Lower leg skin (tissue), 4 donors: ENCODE measurements at regions not wholly inside any gene's neighbourhood (a gene's known extent, or its start where the extent isn't known, plus 50 kb on each side); places are given as distances from the start of the nearest gene placed in this dataset.
"Not testable (repeated sequence)": the region's sequence is repeated elsewhere in the genome, so short reads cannot be mapped to it uniquely, and the experiment has no call there.

ENCODE experiments used
- DNase-seq, 2 donors: peaks; one replicate each; pipeline ENCODE4 v3.0.0-alpha.2; 2019; ENCODE audit warnings: low spot score in 2 of 2
- H3K4me3 ChIP-seq: fragments of 200-600 bp; sonication (generic); 2 replicates; pipeline ENCODE4 v1.5.1; 2017; ENCODE audit warnings: mild to moderate bottlenecking, low read depth; ENCODE audit not compliant: poor library complexity, severe bottlenecking
- POLR2A ChIP-seq, 2 donors: fragments of 450-650 bp; IDR thresholded peaks; one replicate each; pipeline ENCODE4 v1.6.1; 2016 to 2017; ENCODE audit warnings: antibody characterized with exemption in 2 of 2, mild to moderate bottlenecking in 1 of 2, moderate library complexity in 1 of 2
- WGBS, 2 donors: methylation state at CpG; one replicate each; pipeline ENCODE4 v1.1.5; 2018; 5-methylcytosine and 5-hydroxymethylcytosine counted together
- intact Hi-C: fragments of 100-400 bp; cut with DNase I; formaldehyde crosslinking; loops from one replicate; pipeline ENCODE4 v1.15.0; 2023; ENCODE audit warnings: low total_unique reads
- TF ChIP-seq, protein P1 (sequence below), 3 donors: fragments of 450-650 bp; IDR thresholded peaks; one replicate each; pipeline ENCODE4 v1.5.1; 2016; ENCODE audit warnings: antibody characterized with exemption in 3 of 3, mild to moderate bottlenecking in 3 of 3, moderate library complexity in 2 of 3

DNA sequence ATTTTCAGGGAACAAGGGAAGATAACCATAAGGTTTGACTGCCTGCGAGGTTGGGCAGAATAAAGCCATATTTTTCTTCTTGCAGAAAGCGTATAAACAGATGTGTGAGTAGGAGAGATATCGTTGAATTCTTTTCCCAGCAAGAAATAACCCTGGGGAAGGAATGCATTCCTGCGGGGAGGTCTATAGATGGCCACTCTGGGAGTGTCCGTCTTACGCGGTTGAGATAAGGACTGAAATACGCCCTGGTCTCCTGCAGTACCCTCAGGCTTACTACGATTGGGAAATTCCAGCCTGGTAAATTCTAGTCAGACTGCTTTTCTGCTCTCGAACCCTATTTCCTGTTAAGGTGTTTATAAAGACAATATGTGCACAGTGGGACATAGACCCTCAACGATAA is 225.0 kb downstream of the LRIG3 start:
- DNase-seq: no peak
- no peak overlapping the region for H3K4me3 ChIP-seq
- 89 to 90% methylated on average over 11 of the region's 11 CpGs for WGBS, 2 donors
- TF ChIP-seq POLR2A (IDR thresholded peaks at IDR 0.05): no peak
- TF ChIP-seq, protein P1, sequence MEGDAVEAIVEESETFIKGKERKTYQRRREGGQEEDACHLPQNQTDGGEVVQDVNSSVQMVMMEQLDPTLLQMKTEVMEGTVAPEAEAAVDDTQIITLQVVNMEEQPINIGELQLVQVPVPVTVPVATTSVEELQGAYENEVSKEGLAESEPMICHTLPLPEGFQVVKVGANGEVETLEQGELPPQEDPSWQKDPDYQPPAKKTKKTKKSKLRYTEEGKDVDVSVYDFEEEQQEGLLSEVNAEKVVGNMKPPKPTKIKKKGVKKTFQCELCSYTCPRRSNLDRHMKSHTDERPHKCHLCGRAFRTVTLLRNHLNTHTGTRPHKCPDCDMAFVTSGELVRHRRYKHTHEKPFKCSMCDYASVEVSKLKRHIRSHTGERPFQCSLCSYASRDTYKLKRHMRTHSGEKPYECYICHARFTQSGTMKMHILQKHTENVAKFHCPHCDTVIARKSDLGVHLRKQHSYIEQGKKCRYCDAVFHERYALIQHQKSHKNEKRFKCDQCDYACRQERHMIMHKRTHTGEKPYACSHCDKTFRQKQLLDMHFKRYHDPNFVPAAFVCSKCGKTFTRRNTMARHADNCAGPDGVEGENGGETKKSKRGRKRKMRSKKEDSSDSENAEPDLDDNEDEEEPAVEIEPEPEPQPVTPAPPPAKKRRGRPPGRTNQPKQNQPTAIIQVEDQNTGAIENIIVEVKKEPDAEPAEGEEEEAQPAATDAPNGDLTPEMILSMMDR (IDR thresholded peaks at IDR 0.05): no peak
- intact Hi-C loops: no loop called here

DNA sequence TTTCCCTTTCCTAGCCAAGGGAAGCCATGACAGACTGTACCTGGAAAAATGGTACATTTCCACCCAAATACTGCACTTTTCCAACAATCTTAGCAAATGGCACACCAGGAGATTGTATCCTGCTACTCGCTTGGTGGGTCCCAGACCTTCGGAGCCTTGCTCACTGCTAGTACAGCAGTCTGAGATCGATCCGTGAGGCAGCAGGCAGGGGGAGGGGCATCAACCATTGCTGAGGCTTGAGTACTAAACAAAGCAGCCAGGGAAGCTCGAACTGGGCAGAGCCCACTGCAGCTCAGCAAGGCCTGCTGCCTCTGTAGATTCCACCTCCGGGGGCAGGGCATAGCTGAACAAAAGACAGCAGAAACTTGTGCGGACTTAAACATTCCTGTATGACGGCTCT is 218.8 kb downstream of the LRIG3 start:
- no peak for DNase-seq
- WGBS, 2 donors: 92 to 93% methylated on average over 8 of the region's 8 CpGs
- TF ChIP-seq, protein P1 (IDR thresholded peaks at IDR 0.05): no peak
- no peak for TF ChIP-seq POLR2A (IDR thresholded peaks at IDR 0.05)
- H3K4me3 ChIP-seq: no peak overlapping the region
- intact Hi-C loops: no loop called here

DNA sequence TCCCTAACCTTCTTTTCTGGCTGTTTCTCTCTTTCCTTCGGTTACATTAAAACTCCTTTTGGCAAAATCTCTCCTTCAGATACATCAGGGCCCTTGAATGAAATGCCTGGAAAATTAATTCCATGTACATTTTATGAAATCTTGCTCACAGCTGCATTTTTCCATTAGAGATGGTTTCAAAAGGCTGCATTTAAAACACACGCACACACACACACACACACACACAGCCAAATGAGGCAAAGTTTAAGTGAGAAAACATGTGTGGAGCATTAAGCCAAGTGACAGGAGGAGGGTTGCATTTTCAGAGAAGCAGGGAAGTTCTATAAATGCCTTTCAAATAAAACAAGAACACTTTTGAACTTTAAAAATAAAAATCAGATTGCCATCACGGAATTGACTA is 216.4 kb downstream of the LRIG3 start:
- no peak for TF ChIP-seq POLR2A (IDR thresholded peaks at IDR 0.05)
- TF ChIP-seq, protein P1 (IDR thresholded peaks at IDR 0.05): no peak
- 53 to 56% methylated on average over 3 of the region's 3 CpGs for WGBS, 2 donors
- intact Hi-C loops: no loop called here
- DNase-seq: no peak
- no peak overlapping the region for H3K4me3 ChIP-seq

DNA sequence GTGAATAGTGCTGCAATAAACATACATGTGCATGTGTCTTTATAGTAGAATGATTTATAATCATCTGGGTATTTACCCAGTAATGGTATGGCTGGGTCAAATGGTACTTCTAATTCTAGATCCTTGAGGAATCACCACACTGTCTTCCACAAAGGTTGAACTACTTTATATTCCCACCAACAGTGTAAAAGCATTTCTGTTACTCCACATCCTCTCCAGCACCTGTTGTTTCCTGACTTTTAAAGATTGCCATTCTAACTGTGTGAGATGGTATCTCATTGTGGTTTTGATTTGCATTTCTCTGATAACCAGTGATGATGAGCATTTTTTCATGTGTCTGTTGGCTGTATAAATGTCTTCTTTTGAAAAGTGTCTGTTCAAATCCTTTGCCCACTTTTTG is 215.5 kb downstream of the LRIG3 start:
- DNase-seq, intact Hi-C loops, H3K4me3 ChIP-seq: not testable (repeated sequence)

DNA sequence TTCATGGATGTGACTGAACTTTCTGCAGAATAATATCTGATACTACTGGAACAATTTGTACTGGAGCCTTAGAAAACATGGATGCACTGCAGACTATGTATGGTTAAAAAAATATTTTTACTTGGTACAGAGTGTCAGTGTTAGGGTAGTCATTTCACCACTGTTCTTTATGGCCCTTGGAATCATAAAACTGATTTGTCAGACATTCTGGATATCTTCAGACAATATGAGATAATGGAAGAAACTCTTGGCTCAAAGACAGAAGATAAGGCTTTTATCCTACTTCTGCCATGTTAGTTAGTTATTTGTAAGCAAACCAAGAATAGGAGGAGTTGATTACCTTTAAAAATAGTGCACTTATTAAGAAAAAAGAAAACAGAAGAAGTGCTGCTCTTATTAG is 209.4 kb downstream of the LRIG3 start:
- no peak for DNase-seq
- TF ChIP-seq POLR2A (IDR thresholded peaks at IDR 0.05): no peak
- TF ChIP-seq, protein P1 (IDR thresholded peaks at IDR 0.05): no peak
- intact Hi-C loops: no loop called here
- no peak overlapping the region for H3K4me3 ChIP-seq

DNA sequence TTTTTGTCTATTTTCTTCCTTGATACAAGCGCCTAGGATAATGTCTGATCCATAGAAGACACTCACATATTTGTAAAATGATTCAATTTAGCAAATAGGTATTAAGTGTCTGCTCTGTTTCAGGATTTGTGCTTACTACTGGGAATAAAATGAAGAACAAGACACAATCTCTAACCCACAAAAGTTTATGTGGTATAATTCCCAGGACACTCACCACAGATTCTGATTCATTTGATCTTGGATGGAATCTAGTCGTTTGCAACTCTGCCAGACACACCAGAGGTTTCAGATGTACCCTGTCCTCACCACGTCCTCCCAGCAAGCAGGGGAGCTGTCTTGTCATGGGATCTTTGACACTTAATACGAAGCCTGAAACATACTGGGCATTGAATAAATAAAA is 208.3 kb downstream of the LRIG3 start:
- TF ChIP-seq, protein P1 (IDR thresholded peaks at IDR 0.05): no peak
- TF ChIP-seq POLR2A (IDR thresholded peaks at IDR 0.05): no peak
- intact Hi-C loops: no loop called here
- WGBS, 2 donors: 63 to 69% methylated on average over 4 of the region's 4 CpGs
- DNase-seq: no peak
- no peak overlapping the region for H3K4me3 ChIP-seq
